KMS-11 (cell line): ENCODE measurements at regions not wholly inside any gene's neighbourhood (a gene's known extent, or its start where the extent isn't known, plus 50 kb on each side); places are given as distances from the start of the nearest gene placed in this dataset.

ENCODE experiments used
- H2AFZ ChIP-seq: fragments of 200-600 bp; sonication (generic); 2 replicates; pipeline ENCODE4 v1.6.1; 2016; ENCODE audit warnings: antibody characterized with exemption, mixed run types, low read depth
- H3K27ac ChIP-seq: fragments of 200-600 bp; sonication (generic); 2 replicates; pipeline ENCODE4 v1.6.1; 2016; ENCODE audit warnings: mild to moderate bottlenecking, mixed run types
- H3K27me3 ChIP-seq: fragments of 200-600 bp; sonication (generic); 2 replicates; pipeline ENCODE4 v1.6.1; 2017; ENCODE audit warnings: mild to moderate bottlenecking, low read depth, mixed run types, moderate library complexity; ENCODE audit not compliant: insufficient read depth
- H3K36me3 ChIP-seq: fragments of 200-600 bp; sonication (generic); 2 replicates; pipeline ENCODE4 v1.6.1; 2017; ENCODE audit warnings: mild to moderate bottlenecking, mixed run types; ENCODE audit not compliant: insufficient read depth
- H3K4me1 ChIP-seq: fragments of 200-600 bp; sonication (generic); 2 replicates; pipeline ENCODE4 v1.6.1; 2016; ENCODE audit warnings: mild to moderate bottlenecking, low read depth, mixed run types; ENCODE audit not compliant: poor library complexity, severe bottlenecking
- H3K4me2 ChIP-seq: fragments of 200-600 bp; sonication (generic); 2 replicates; pipeline ENCODE4 v1.7.0; 2016; ENCODE audit warnings: mild to moderate bottlenecking, mixed run types
- H3K4me3 ChIP-seq: fragments of 200-600 bp; sonication (generic); IDR thresholded peaks from 2 replicates; pipeline ENCODE4 v1.6.1; 2017; ENCODE audit warnings: low read depth, low read length, mixed read lengths; ENCODE audit not compliant: insufficient read depth
- H3K79me2 ChIP-seq: fragments of 200-600 bp; sonication (generic); 2 replicates; pipeline ENCODE4 v1.6.1; 2016; ENCODE audit warnings: low read depth, mixed run types; ENCODE audit not compliant: insufficient read depth
- H3K9ac ChIP-seq: fragments of 200-600 bp; sonication (generic); 2 replicates; pipeline ENCODE4 v1.6.1; 2016; ENCODE audit warnings: mild to moderate bottlenecking, mixed run types
- H4K20me1 ChIP-seq: fragments of 200-600 bp; sonication (generic); 2 replicates; pipeline ENCODE4 v1.6.1; 2016; ENCODE audit warnings: mild to moderate bottlenecking, mixed run types; ENCODE audit not compliant: insufficient read depth
- CTCF ChIP-seq: fragments of 200-600 bp; sonication (generic); conservative IDR thresholded peaks from 2 replicates; pipeline ENCODE4 v1.6.1; 2017; ENCODE audit warnings: low read depth, mild to moderate bottlenecking, antibody characterized with exemption, low read length, moderate library complexity, mixed read lengths

DNA sequence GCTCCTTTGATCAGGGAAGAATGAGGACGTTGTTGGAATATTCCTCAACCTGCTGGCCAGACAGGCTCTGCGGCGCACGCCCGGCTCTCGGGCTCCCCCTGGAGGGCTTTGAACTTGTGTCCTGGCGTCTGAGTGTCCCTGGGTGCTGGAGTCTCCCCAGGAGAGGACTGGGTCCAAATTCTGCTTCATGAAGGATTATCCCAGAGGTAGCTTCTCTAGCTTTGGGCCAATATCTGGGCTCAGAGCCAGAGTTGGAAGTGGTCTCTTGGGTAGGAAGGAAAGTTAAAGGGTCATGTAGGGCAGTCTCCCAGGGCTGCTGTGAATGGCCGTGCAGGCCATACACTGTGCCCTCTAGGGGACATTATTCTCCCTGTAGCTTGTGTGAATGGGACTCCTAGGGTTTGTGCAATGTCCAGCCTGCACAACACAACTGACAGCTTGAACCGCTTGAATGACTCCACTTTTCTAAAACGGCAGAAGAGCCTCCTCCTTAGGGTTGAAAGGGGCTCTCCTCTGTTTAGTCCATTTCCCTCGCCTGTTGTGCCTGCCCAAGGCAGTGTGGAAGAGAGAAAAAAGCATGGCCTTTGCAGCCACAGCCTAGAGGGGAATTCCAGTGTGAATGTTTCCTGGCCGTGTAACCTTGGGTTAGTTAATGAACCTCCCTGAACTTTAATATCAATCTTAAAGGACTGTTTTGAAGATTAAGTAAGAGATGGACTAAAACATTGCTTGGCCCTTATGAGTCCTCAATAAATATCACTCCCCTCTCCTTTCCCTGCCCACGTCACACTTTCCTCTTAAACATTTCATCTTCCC lies 111.2 kb upstream of the THY1 start:
- H3K4me2 ChIP-seq = no peak overlapping the region

GRCh38 chr11:119533462-119533861 lies 110.5 kb upstream of the THY1 start:
- Histone ChIP-seq H3K36me3 (no peaks in the 10 kb centered on the region), H3K9ac (no peak overlapping the region), H3K79me2 (no peaks in the 10 kb centered on the region), H3K27me3 (no peaks in the 10 kb centered on the region), H4K20me1 (no peaks in the 10 kb centered on the region), H2AFZ (no peak overlapping the region), H3K4me2 (no peak overlapping the region), H3K4me1 (no peaks in the 10 kb centered on the region), H3K4me3 (no peak overlapping the region), H3K27ac (no peak overlapping the region)
- TF ChIP-seq CTCF = no peak

More for the DNA sequence above, 111.2 kb upstream of the THY1 start:
- Histone ChIP-seq H3K36me3 (no peaks in the 10 kb centered on the region), H3K27me3 (no peaks in the 10 kb centered on the region), H3K4me3 (no peak overlapping the region), H3K27ac (no peak overlapping the region), H3K9ac (no peak overlapping the region), H2AFZ (no peak overlapping the region), H4K20me1 (no peaks in the 10 kb centered on the region), H3K79me2 (no peaks in the 10 kb centered on the region), H3K4me1 (no peaks in the 10 kb centered on the region)
- TF ChIP-seq CTCF = peak; percentile 68

DNA sequence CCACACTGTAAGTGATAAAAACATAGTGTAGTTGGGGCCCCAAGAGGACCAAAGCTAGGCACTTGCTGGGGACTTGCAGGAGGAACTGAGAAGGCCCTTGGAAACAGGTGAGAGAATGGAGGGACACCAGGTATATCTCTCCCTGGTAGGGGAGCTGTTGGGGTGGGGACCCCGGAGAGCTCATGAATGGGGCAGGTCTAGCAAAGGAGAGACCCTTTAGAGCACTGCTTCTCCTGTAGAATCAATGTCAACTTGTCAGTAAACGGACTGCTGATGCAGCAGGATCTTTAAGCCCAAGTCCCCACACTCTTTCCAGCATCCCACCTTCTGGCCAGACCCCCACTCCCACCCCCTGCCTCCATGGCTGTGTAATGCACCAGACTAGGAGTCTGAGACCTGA lies 109.6 kb upstream of the THY1 start:
- H3K4me2 ChIP-seq = no peak overlapping the region
- no peaks in the 10 kb centered on the region for H3K79me2 ChIP-seq
- no peak overlapping the region for H3K9ac ChIP-seq

GRCh38 chr11:119531623-119532022 lies 108.7 kb upstream of the THY1 start:
- H3K27me3 ChIP-seq = no peaks in the 10 kb centered on the region
- no peak overlapping the region for H3K9ac ChIP-seq
- no peak for TF ChIP-seq CTCF
- H3K4me2 ChIP-seq = no peak overlapping the region
- H3K36me3 ChIP-seq = no peaks in the 10 kb centered on the region
- no peak overlapping the region for H3K27ac ChIP-seq
- no peak overlapping the region for H2AFZ ChIP-seq
- no peaks in the 10 kb centered on the region for H3K4me1 ChIP-seq
- H3K4me3 ChIP-seq = no peak overlapping the region
- H3K79me2 ChIP-seq = no peaks in the 10 kb centered on the region
- H4K20me1 ChIP-seq = no peaks in the 10 kb centered on the region

More for the DNA sequence above, 109.6 kb upstream of the THY1 start:
- no peaks in the 10 kb centered on the region for H3K4me1 ChIP-seq
- H3K27ac ChIP-seq = no peak overlapping the region
- no peak overlapping the region for H3K4me3 ChIP-seq
- TF ChIP-seq CTCF = no peak
- no peaks in the 10 kb centered on the region for H4K20me1 ChIP-seq
- H3K27me3 ChIP-seq = no peaks in the 10 kb centered on the region
- H2AFZ ChIP-seq = no peak overlapping the region
- H3K36me3 ChIP-seq = no peaks in the 10 kb centered on the region
